ENCODE measurements at regions not wholly inside any gene's neighbourhood (a gene's known extent, or its start where the extent isn't known, plus 50 kb on each side); places are given as distances from the start of the nearest gene placed in this dataset.

DNA sequence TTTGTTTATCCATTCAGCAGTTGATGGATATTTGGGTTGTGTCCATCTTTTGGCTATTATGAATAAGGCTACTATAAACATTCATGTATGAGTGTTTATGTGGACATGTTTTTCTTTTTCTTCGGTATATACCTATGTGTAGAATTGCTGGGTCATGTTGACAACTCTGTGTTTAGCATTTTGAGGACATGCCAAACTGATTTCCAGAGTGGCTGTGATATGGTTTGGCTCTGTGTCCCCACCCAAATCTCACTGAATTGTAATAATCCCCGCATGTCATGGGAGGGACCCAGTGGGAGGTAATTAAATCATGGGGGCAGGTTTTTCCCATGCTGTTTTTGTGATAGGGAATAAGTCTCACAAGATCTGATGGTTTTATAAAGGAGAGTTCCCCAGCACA is 439.7 kb downstream of the UTRN start:
- DNase-seq (ENCODE audit: low spot score), result no peak

DNA sequence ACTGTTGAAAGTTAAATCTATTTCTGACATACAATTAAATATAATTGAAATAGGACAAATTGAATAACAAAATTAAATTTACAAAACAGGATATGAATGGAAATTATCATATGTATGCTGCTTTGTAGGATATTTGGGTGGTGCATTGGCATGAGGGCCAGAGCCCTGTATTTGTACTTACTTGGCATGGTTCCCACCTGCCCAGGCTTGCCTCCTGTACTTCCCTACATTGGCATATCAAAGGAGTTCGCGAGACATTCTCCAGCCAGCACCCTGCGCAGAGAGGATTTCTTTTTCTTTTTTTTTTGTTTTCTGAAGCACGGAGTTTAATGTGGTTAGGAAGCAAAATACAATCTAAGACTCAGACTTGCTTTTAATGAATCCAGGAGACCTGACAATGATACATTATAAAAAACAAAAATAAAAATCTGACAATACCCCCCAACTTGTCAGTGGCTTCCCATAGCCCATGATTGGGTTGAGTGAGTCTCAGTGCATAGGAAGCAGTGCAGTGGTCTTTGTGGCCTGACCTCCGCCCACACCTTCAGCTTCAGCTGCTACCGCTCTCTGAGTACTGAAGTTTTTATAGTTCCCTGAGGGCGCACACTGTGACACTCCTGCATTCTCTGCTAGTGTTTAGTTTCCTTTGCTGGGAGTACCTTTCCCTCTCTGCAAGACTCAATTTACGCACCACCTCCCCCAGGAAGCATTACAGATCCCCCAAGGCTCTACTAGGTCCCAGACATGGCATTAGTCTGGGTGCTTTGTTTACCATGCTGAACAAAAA is 440.8 kb downstream of the UTRN start:
- DNase-seq (ENCODE audit: low spot score), result no peak

DNA sequence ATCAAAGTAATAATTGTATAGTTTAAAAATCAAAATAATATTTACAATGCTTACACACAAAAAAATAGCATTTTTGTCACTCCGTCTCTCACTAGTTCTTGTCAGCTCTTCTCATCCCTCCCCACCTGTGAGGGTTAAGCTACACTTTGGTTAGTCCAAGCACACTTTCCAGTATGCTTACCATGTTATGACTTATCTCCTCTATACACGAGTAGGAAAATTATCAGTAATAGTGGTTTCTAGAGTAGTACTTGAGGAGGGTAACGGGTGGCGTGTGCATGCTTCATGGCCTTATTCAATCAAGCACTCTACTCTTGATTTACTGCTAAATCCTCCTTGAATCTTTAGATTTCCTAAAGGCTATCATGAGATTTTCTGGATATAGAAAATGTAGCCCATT is 443.7 kb downstream of the UTRN start:
- no peak for DNase-seq (ENCODE audit: low spot score)

DNA sequence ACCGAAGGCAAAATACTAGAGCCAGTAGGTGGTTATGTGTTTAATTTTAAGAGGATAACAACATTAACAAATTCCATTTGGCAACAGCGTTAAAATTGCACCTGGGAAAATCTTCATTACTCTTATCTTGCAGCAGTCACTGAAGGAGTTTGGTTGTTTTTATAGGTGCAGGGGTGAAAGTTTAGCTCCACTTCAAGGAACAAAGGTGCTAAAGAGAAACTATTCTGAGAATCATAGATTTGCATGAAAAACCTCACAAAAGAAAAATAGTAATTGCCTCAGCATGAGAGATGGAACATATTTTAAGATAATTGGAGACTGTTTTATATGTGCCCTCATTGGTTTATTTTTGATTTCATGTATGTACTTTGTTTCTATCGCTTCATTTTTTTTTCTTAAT is 444.4 kb downstream of the UTRN start:
- no peak for DNase-seq (ENCODE audit: low spot score)

DNA sequence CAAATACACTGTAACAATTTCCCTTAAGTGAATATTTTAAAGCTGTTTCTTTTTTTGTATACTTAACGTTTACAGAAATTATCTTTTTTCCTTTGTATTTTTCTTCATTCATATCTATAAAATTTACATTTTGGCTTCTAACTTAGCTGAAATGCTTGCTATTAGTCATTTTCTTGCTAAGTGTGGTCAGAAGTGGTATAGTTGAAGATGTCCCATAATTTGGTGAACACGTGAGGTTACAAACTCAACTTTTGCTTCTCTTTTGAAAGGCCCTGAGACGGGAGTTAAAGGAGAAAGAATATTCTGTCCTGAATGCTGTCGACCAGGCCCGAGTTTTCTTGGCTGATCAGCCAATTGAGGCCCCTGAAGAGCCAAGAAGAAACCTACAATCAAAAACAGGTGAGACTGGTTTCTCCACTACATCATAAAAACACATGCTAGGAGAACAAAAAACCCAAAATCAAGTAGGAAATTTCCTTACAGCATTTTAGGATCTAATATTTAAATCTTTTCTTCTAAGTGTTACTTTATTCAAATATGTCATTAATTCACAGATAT is 445.0 kb downstream of the UTRN start:
- DNase-seq (ENCODE audit: low spot score), result no peak

DNA sequence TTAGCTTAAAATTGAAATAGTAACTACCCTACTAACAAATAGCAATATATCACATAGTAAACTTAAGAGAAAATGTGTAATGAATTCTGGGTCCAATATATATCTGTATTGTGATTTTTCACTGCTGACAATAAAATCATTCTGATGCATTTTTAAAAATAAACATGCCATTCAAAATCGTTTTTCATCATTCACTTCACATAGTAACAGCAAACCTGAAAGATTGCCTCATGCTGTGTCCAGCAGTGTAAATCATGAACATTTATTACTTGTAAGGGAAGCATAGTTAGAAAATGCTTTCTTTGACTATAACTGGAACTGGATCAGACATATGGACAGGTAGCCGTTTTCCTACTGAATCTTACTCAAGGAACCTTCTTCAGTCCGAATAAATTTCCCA is 446.1 kb downstream of the UTRN start:
- DNase-seq (ENCODE audit: low spot score), result no peak

DNA sequence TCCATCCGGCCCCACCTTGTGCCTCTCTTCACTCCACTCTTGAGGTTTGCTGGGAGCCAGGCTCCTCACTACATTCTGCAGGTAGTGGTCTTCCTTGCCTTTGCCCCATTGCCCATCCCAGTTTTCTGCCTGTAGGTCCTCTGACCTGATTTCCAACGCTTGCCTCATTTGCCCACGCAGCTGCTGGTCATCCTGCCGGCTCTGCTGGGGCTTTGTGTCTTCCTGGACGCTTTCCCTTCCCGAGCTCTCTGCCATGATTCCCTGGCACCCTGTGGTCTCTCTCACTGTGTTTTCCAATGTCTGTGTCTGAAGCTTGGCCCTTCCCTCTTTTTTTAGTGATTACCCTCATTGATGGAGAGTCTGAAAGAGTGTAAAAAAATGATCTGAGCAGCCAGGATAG is 451.6 kb downstream of the UTRN start:
- DNase-seq (ENCODE audit: low spot score), result no peak

DNA sequence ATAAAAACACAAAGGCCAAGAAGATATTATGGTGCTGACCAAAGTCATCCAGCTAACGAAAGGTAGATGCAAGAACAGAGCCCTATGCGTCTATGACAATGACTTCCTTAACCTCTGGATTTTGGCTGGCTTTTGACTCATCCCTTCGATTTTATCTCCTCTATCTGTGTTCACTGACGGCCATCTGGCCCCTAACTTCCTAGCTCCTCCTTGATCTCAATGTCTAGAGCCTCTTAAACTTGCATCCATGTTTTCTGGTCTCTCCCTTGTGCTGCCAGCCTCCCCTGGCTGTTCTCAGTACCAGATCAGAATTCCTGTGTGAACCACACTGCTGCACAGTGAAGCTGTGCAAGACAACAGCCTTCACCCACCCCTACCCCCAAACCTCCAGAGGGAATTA is 452.9 kb downstream of the UTRN start:
- DNase-seq (ENCODE audit: low spot score), result no peak

DNA sequence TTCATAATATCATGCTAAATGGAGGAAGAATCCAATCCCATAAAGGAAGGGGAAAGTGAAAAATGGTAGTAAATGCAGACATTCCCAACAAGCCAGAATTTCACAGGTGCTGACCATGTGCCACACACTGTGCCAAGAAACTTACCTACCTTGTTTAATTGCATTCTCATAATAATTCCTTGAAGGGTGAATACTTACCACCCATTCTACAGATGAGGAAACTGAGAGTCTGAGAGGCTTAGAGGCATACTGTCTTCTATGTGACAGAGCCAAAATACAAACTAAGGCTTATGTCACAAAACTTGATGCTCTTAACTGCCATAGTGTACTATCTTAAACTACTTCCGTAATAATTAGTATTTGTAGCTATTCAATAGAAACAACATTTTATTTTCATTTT is 454.7 kb downstream of the UTRN start:
- no peak for DNase-seq (ENCODE audit: low spot score)

DNA sequence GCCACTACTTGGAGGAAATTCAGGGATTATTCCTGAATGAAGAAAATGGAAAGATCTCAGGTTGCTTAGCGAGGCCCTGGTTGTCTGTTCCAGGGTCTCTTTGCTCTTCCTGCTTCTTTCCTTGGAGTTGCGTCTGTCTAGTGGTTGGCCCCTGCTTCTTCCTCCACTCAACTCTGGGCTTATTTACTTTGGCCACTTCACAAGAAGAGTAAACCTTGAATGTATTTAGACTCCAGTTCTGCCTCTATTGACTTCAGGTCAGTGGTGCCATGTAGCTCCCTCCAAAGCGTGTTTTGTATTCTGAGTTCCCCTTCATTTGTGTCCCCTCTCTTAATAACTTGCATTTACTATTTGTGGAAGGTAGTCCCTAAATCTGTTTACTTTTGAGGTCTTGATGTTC is 456.5 kb downstream of the UTRN start:
- DNase-seq (ENCODE audit: low spot score), result no peak

DNA sequence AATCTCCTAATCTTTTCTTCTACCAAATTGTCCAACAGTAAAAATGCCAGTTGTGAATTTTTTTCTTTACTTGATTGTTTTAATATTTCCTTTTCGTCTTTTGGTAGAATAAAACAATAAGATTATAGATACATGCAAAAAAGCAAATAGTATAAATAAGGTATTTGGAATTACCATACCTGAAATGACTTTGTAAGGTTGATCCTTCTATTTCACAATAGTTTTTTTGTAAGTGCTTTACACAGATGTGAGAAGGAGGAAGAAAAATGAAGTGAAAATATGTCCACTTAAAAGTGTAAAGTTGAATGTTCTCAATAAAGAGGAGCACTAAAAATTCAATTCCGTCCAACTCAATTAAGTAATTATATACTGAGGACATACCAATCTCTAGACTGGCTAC is 457.6 kb downstream of the UTRN start:
- no peak for DNase-seq (ENCODE audit: low spot score)

DNA sequence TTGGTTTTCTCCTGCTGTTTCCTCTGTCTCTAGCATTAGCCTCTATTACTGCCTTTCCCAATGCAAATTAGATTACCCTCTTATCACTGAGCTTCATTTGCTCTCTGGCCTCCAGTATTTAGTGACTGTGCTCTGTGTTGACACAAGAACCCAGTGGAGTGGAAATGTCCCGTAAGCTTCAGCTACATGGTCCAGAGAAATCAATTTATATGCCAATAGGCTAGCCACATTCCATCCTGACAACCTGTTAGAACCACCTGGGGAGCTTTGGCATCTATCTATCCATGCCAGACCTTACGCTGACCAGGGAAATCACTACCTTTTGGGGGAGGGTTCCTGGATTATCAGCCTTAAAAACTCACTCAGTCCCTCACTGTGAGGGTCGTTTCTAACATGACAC is 459.6 kb downstream of the UTRN start:
- no peak for DNase-seq (ENCODE audit: low spot score)

DNA sequence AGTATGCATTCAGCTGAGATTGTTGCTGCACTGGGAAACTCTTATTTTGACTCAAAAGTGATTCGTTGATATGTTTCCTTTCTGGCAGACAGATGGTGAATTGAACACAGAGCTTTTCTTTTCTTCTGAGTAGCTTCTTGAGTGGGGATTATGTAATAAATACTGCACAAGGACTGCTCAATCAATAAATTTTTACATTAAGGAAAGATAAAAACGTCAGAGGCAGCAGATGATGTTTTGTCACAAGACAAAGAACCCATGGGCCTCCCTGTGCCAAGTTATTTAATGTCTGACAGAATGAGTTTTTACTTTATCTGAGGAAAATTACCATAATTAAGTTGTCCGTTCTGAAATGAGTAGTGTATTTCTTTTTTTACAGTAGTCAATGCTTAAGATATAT is 460.3 kb downstream of the UTRN start:
- no peak for DNase-seq (ENCODE audit: low spot score)

DNA sequence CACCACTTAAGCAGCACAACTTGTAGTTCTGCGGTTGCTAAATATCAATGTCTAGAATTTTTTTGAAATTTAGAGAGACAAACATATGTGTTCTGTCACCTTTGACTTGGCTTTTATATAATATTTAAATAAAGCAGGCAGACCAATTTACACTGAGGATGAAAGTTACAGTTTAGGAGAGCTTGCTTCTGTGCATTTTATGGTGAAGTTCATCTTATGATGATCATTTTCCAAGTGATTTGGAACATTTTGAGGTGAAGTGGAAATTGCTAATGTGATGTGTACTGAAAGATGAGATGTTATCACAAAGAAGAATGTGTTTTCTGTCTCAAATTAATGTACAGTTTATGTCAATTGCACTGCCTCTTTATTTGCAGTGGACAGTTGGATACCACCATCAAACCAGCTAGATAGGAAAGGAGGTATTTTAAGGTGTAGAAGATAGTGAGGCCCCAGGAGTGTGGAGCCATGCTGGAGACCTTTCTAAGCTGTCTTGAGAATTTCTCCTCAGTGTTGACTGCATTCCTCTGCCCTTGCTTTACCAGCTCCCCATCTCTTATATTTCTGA is 461.9 kb downstream of the UTRN start:
- no peak for DNase-seq (ENCODE audit: low spot score)

DNA sequence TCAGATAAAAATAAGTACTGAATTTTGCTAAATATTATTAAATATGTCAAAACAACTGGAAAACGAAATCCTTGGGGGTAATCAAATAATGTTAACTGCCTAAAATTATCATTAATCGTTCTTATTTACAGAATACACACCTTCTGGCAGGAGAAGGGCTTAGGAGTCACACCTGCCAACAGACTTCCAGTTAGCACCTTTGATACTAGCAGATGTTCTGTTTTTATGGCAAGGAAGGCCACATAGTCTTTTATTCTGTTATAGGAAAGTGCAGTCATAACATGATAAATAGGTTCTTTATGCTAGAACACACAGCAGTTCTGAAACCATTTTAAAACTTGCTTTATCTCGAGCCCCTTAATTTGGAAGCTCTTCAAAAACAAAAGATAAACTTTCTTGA is 464.1 kb downstream of the UTRN start:
- no peak for DNase-seq (ENCODE audit: low spot score)

DNA sequence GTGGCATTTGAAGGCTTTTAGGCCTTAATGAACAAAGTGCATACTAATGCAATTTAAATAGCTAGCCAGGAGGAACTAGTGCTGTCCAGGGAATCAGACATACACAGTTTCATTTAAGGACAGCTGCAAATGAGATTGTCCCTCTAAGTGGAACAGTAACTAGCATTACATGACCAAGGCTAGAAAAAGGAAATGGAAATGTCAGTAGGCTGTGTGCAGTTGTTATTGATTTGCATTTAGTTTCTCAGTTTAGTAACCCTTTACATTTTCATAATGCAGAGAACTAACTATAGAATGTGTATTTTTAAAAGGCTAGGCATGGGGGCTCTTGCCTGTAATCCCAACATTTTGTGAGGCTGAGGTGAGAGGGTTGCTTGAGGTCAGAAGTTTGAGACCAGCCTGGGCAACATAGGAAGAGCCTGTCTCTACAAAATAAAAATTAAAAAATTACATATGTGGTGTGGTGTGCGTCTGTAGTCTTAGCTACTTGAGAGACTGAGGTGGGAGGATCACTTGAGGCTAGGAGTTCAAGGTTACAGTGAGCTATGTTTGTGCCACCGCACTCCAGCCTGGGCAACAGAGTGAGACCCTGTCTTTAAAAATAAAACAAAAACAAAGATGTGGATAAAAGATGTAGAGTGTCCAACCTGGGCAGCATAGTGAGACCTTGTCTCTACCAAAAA is 468.0 kb downstream of the UTRN start:
- no peak for DNase-seq (ENCODE audit: low spot score)

DNA sequence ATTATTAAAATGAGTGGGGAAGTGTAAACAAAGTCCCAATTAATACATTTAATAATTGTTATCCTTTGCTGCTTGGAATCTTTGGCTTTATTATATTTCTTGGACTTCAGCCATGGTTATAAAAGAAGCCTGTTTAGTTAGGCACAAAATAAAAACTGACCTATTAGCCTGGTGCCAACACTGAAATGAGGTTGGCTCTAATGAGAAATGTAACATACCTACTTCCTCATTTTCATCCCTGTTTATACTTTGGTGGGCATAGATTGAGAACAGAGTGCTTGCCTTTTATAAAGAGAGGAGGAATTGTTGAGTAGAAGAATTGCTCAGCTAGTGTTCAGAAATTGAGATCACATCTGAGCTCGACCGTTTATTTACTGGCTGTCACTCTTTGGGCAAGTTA is 471.3 kb downstream of the UTRN start:
- no peak for DNase-seq (ENCODE audit: low spot score)

DNA sequence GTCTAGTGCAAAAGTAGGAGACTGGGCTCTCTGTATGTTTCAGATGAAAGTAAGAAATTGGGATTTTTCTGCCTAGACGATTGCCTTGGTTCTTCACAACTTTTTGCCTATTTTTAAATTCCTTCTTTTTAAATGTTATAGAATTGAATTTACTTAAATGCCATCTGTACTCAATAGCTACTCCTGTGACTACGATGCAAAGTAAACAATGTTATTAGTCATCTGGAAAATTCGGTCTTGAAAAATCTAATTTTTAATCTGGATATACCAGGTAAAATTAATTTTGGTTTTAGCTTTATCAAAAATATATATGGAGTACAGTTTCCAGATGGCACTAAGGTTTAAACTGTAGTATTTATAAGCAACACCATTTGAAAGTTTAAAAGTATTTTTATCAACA is 472.2 kb downstream of the UTRN start:
- DNase-seq (ENCODE audit: low spot score), result no peak

DNA sequence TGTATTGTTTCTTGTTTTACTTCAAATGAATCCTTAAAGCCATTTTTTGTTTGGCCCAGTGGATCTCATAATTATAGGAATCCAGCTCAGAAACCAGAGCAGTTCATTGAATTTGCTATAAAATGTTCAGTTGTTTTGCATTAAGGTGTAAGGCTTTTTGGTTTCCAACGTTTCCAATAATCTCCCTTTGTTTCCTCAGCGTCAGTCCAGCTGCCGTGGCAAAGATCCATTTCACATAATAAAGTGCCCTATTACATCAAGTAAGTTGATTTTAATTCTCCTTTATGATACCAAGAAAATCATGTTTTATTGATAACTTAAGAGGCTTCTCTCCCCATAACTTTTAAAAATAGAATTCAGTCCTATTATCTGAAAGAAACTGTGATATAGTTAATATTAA is 472.6 kb downstream of the UTRN start:
- no peak for DNase-seq (ENCODE audit: low spot score)

DNA sequence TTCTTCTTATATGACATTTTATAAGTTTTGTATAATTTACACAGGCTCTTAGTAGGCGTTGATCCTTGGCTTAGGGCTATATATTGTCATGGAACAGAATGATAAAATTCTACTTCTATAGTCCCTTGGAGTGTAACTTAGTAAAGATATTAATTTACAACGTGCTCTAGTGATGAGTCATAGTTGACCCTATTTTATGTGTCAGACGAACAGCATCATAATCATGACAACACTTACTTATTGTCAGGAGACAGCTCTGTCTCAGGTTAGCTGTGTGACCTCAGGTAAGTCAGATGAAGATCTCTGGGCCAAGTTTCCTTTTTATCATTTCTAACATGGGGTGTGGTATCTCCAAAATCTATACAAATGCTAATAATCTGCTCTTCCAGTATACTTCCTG is 473.5 kb downstream of the UTRN start:
- no peak for DNase-seq (ENCODE audit: low spot score)

DNA sequence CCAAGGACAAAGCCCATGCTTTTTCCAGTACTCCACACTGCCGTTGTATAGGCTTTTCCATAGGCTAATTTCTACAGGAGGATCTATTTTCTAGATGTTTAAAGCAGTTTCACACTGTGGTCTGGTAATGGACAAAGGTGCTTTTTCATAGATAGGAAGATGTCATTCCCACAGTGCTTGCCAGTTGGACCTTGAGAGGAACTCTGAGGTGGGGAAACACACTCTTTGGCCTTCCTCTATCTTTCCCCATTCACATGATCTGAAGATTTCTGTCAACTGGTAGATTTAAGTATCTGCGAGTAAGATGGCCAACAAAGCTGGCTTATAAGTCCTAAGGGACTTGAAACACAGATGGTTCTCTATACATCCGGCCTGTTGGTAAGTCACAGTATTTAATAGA is 477.3 kb downstream of the UTRN start:
- DNase-seq (ENCODE audit: low spot score), result no peak

DNA sequence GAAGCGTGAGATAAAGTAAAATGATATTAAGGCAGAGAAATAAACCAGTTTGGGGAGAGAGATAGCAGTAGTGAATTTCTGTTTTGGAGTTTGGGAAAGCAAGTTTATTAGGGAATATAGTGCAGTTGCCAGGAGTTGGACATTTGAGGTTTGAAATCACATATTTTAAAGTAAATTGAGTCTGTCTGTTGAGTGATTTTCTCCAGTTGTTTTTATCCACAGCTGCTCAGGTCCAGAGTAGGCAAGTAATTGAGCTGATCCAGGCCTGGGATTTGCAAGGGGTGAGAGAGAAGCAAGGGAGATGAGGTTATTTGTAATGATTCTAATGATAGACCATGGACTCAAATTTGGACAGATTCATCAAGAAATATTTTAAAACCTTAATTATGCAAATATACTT is 481.9 kb downstream of the UTRN start:
- no peak for DNase-seq (ENCODE audit: low spot score)

DNA sequence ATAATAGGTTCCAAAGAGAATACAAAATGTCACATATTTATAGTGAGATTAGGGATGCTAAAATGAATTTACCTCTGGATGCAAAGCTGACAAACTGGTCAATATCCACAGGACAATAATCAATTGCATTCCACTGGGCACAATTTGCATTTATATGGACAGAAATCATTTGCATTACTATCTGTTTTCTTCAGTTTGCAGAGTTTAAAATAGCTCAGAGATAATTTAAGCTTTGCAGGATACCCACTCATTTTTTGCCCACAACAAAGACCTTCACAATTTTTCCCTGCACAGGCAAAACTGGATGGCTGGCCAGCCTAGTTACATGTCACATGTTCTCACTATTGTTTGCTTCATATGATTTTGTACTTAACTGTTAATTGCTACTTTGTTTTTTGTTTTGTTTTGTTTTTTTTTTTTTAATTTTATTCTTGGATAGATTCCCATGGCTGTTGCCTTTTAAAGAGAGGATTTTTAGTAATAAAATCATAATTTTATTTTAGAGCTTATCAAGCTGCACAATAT is 483.5 kb downstream of the UTRN start:
- DNase-seq (ENCODE audit: low spot score), result no peak

Measured in GM03348 (cell line).